ENCODE measurements at regions not wholly inside any gene's neighbourhood (a gene's known extent, or its start where the extent isn't known, plus 50 kb on each side); places are given as distances from the start of the nearest gene placed in this dataset.
"Not testable (repeated sequence)": the region's sequence is repeated elsewhere in the genome, so short reads cannot be mapped to it uniquely, and the experiment has no call there.

- no peak for DNase-seq
Measured at GRCh38 chr13:105871768-105872167, 663.7 kb downstream of the EFNB2 start.

- DNase-seq = no peak
Measured at GRCh38 chr13:105871326-105871725, 664.1 kb downstream of the EFNB2 start.

- DNase-seq = no peak
Measured at GRCh38 chr13:105863300-105863920, 672.1 kb downstream of the EFNB2 start.

- DNase-seq = no peak
Measured at GRCh38 chr13:105848494-105848893, 687.0 kb downstream of the EFNB2 start.

GRCh38 chr13:105847527-105848291 lies 687.8 kb downstream of the EFNB2 start:
- peak; percentile 14 to 17 for DNase-seq

- DNase-seq = no peak
Measured at GRCh38 chr13:105846923-105847322, 688.5 kb downstream of the EFNB2 start.

GRCh38 chr13:105841286-105841685 lies 694.2 kb downstream of the EFNB2 start:
- DNase-seq = no peak

GRCh38 chr13:105838231-105838630 lies 697.2 kb downstream of the EFNB2 start:
- DNase-seq = no peak

- DNase-seq = not testable (repeated sequence)
Measured at GRCh38 chr13:105837295-105837694, 698.2 kb downstream of the EFNB2 start.

GRCh38 chr13:105830821-105831220 lies 704.6 kb downstream of the EFNB2 start:
- DNase-seq = no peak

- no peak for DNase-seq
Measured at GRCh38 chr13:105827111-105827809, 708.2 kb downstream of the EFNB2 start.

- no peak for DNase-seq
Measured at GRCh38 chr13:105825071-105825470, 710.4 kb downstream of the EFNB2 start.

GRCh38 chr13:105821337-105821736 lies 714.1 kb downstream of the EFNB2 start:
- no peak for DNase-seq

GRCh38 chr13:105820415-105820814 lies 715.0 kb downstream of the EFNB2 start:
- DNase-seq = no peak

GRCh38 chr13:105817498-105817897 lies 718.0 kb downstream of the EFNB2 start:
- DNase-seq = no peak

GRCh38 chr13:105816994-105817393 lies 718.5 kb downstream of the EFNB2 start:
- DNase-seq = no peak

GRCh38 chr13:105814902-105815250 lies 720.6 kb downstream of the EFNB2 start:
- no peak for DNase-seq

GRCh38 chr13:105814219-105814901 lies 721.1 kb downstream of the EFNB2 start:
- no peak for DNase-seq

GRCh38 chr13:105806628-105806920 lies 728.9 kb downstream of the EFNB2 start:
- DNase-seq = no peak

GRCh38 chr13:105805892-105806627 lies 729.4 kb downstream of the EFNB2 start:
- DNase-seq = peak; percentile 7 to 11

GRCh38 chr13:105804561-105805190 lies 730.8 kb downstream of the EFNB2 start:
- no peak for DNase-seq

Data from right lung (tissue), 2 donors.